ENCODE measurements at regions not wholly inside any gene's neighbourhood (a gene's known extent, or its start where the extent isn't known, plus 50 kb on each side); places are given as distances from the start of the nearest gene placed in this dataset.

DNA sequence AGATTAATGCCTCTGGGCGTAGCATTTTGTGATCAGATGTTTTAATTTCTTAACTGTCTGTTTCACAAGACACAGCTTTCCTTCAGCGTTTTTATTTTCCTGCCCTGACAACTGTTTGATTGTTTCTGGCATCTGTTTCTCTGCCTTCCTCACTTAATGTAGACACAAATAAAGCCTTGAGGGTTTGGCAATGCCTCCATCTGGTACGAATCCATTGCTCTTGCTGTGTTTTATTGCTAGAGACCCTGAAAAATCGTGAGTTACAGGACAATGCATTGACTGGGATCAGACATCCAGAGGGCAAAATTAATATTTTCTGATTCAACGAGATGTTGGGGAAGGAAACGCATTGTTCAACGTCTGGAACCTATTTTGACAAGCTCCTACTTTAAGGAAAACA lies 363.5 kb downstream of the MRPL39 start:
- H3K9me3 ChIP-seq: peaks cover 0 to 4% of the 10 kb centered on the region in 2 donors
- no peaks in the 10 kb centered on the region for H3K4me1 ChIP-seq
- no peak for DNase-seq
- no peaks in the 10 kb centered on the region for H3K36me3 ChIP-seq
- no peak overlapping the region for H3K27ac ChIP-seq
- in situ Hi-C loops (cut with MboI; ENCODE audit: low pct_ligation_motif_present in 1 of 4, low pct_unique_long_range_greater_than_20kb in 1 of 4, low sequenced_read_pairs in 3 of 4): no loop called here
- no peaks in the 10 kb centered on the region for H3K27me3 ChIP-seq
- H3K4me3 ChIP-seq: no peak overlapping the region
- intact Hi-C loops (cut with DNase I; ENCODE audit: low total_unique reads): no loop called here
- 55 to 58% methylated on average over 7 of the region's 7 CpGs for WGBS, 2 donors (ENCODE audit: low coverage in 1 of 2)
- TF ChIP-seq POLR2AphosphoS5 (IDR thresholded peaks at IDR 0.05): no peak

DNA sequence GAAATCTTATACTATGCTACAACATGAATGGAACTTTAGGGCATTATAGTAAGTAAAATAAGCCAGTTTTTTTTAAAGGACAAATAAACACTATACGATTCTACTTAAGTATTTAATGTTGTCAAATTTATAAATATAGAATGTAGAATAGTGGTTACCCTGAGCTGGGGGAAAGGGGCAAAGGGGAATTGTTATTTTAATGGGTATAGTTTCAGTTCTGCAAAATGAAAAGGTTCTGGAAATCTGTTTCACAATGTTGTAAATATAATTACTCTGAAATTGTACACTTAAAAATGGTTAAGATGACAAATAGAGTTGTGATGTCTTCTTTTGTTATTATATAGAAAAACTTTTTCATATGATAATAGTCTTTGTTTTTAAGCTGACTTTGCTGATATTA lies 366.3 kb downstream of the MRPL39 start:
- Histone ChIP-seq H3K27me3 (no peaks in the 10 kb centered on the region), H3K9me3 (peaks cover 0 to 15% of the 10 kb centered on the region in 2 donors), H3K4me3 (no peak overlapping the region), H3K4me1 (no peaks in the 10 kb centered on the region), H3K36me3 (no peaks in the 10 kb centered on the region), H3K27ac (no peak overlapping the region)
- intact Hi-C loops (cut with DNase I; ENCODE audit: low total_unique reads): no loop called here
- in situ Hi-C loops (cut with MboI; ENCODE audit: low pct_ligation_motif_present in 1 of 4, low pct_unique_long_range_greater_than_20kb in 1 of 4, low sequenced_read_pairs in 3 of 4): no loop called here
- TF ChIP-seq POLR2AphosphoS5 (IDR thresholded peaks at IDR 0.05): no peak
- TF ChIP-seq, protein P1, sequence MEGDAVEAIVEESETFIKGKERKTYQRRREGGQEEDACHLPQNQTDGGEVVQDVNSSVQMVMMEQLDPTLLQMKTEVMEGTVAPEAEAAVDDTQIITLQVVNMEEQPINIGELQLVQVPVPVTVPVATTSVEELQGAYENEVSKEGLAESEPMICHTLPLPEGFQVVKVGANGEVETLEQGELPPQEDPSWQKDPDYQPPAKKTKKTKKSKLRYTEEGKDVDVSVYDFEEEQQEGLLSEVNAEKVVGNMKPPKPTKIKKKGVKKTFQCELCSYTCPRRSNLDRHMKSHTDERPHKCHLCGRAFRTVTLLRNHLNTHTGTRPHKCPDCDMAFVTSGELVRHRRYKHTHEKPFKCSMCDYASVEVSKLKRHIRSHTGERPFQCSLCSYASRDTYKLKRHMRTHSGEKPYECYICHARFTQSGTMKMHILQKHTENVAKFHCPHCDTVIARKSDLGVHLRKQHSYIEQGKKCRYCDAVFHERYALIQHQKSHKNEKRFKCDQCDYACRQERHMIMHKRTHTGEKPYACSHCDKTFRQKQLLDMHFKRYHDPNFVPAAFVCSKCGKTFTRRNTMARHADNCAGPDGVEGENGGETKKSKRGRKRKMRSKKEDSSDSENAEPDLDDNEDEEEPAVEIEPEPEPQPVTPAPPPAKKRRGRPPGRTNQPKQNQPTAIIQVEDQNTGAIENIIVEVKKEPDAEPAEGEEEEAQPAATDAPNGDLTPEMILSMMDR (IDR thresholded peaks at IDR 0.05): no peak
- TF ChIP-seq POLR2A (IDR thresholded peaks at IDR 0.05): no peak
- no peak for TF ChIP-seq EP300 (IDR thresholded peaks at IDR 0.05; ENCODE audit: low read depth)
- DNase-seq: no peak
- 58 to 62% methylated on average over 1 of the region's 1 CpG for WGBS, 2 donors (ENCODE audit: low coverage in 1 of 2)

DNA sequence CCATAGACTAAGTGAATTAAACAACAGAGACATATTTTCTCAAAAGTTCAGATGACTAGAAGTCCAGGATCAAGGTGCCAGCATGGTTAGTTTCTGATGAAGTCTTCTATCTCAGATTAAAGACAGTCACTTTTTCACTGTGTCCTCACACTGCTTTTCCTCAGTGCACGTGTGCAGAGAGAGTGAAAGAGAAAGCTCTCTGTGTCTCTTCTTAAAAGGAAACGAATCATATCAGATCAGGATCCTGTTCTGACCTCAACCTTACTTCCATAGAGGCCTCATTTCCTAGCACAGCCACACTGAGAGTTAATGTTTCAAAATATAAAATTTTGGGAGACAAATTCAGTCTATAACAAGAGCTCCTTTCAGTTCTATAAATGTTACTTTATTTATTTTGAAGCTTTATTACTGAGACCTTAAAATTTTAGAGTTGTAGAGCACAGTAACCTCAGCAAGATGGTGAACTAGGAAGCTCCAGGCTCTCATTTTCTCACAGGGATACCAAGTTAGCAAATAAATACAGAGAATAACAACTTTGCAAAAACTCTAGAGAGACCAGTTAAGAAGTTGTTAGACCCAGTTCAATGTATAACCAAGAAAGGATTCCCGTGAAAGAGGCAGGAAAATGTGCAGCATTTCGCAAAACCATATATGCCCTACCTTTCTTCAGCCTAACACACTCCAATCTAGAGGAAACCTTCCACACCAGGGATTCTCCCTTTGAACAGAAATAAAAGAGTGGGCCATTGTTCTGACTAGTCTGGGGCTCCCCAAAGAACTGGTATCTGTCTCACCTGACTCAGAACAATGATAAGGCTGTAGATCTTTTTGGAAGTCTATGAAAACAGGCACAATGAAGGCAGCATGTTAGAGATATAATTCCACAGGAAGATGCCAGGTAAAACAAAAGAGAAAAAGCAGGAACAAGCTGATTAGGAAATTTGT lies 372.2 kb downstream of the MRPL39 start:
- no peak for TF ChIP-seq POLR2AphosphoS5 (IDR thresholded peaks at IDR 0.05)
- TF ChIP-seq, protein P1 (IDR thresholded peaks at IDR 0.05): no peak
- no peak for TF ChIP-seq POLR2A (IDR thresholded peaks at IDR 0.05)
- no peak for TF ChIP-seq EP300 (IDR thresholded peaks at IDR 0.05; ENCODE audit: low read depth)
- 53 to 57% methylated on average over 4 of the region's 4 CpGs for WGBS, 2 donors (ENCODE audit: low coverage in 1 of 2)
- H3K9me3 ChIP-seq: peaks cover 0 to 15% of the 10 kb centered on the region in 2 donors
- in situ Hi-C loops (cut with MboI; ENCODE audit: low pct_ligation_motif_present in 1 of 4, low pct_unique_long_range_greater_than_20kb in 1 of 4, low sequenced_read_pairs in 3 of 4) (no loop called here), intact Hi-C loops (cut with DNase I; ENCODE audit: low total_unique reads) (no loop called here)
- no peaks in the 10 kb centered on the region for H3K36me3 ChIP-seq
- H3K4me3 ChIP-seq: no peak overlapping the region
- H3K27me3 ChIP-seq: no peaks in the 10 kb centered on the region
- no peak for DNase-seq
- H3K27ac ChIP-seq: no peak overlapping the region
- H3K4me1 ChIP-seq: no peaks in the 10 kb centered on the region

DNA sequence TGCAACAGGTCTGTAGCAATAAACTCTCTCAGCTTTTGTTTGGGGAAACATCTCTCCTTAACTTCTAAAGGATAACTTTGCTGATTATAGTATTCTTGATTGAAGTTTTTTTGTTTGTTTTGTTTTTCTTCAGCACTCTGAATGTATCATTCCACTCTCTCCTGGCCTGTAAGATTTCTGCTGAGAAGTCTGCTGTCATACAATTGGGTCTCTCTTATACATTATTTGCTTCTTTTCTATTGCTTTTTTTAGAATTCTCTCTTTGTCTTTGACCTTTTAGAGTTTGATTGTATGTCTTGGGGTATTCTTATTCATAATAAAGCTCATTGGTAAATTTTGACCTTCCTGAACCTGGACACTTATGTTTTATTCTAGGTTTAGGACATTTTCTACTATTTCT lies 386.3 kb downstream of the MRPL39 start:
- no peaks in the 10 kb centered on the region for H3K36me3 ChIP-seq
- no peaks in the 10 kb centered on the region for H3K27me3 ChIP-seq
- in situ Hi-C loops (cut with MboI; ENCODE audit: low pct_ligation_motif_present in 1 of 4, low pct_unique_long_range_greater_than_20kb in 1 of 4, low sequenced_read_pairs in 3 of 4) (no loop called here), intact Hi-C loops (cut with DNase I; ENCODE audit: low total_unique reads) (no loop called here)
- no peak overlapping the region for H3K27ac ChIP-seq
- H3K4me1 ChIP-seq: no peaks in the 10 kb centered on the region
- no peak for TF ChIP-seq EP300 (IDR thresholded peaks at IDR 0.05; ENCODE audit: low read depth)
- TF ChIP-seq POLR2A (IDR thresholded peaks at IDR 0.05): no peak
- TF ChIP-seq POLR2AphosphoS5 (IDR thresholded peaks at IDR 0.05): no peak
- TF ChIP-seq, protein P1 (IDR thresholded peaks at IDR 0.05): no peak
- no peak overlapping the region for H3K4me3 ChIP-seq
- DNase-seq: no peak
- H3K9me3 ChIP-seq: peaks cover 3 to 13% of the 10 kb centered on the region in 2 donors

All from transverse colon (tissue), 4 donors.